ENCODE measurements at regions not wholly inside any gene's neighbourhood (a gene's known extent, or its start where the extent isn't known, plus 50 kb on each side); places are given as distances from the start of the nearest gene placed in this dataset.
"Not testable (repeated sequence)": the region's sequence is repeated elsewhere in the genome, so short reads cannot be mapped to it uniquely, and the experiment has no call there.

- POLR2A ChIA-PET: no interaction called here
- CTCF ChIA-PET: no interaction called here
These were observed 82.0 kb upstream of the ZNF423 start for GRCh38 chr16:49937886-49938285.

- POLR2A ChIA-PET: no interaction called here
- CTCF ChIA-PET: no interaction called here
These were observed 83.6 kb upstream of the ZNF423 start for GRCh38 chr16:49939495-49939894.

- POLR2A ChIA-PET: no interaction called here
- CTCF ChIA-PET: no interaction called here
These were observed 84.4 kb upstream of the CNEP1R1 start for GRCh38 chr16:49940464-49941224.

GRCh38 chr16:49944221-49944620, 80.8 kb upstream of the CNEP1R1 start:
- ChIA-PET POLR2A (no interaction called here), CTCF (no interaction called here)

GRCh38 chr16:49947907-49948678, 76.9 kb upstream of the CNEP1R1 start:
- POLR2A ChIA-PET: no interaction called here
- CTCF ChIA-PET: no interaction called here

GRCh38 chr16:49951574-49952195, 73.3 kb upstream of the CNEP1R1 start:
- ChIA-PET CTCF (no interaction called here), POLR2A (no interaction called here)

- ChIA-PET POLR2A (no interaction called here), CTCF (no interaction called here)
These were observed 72.6 kb upstream of the CNEP1R1 start for GRCh38 chr16:49952386-49952785.

GRCh38 chr16:49953090-49953489, 71.9 kb upstream of the CNEP1R1 start:
- CTCF ChIA-PET: no interaction called here
- POLR2A ChIA-PET: no interaction called here

- ChIA-PET CTCF (interaction anchor here (1.0 kb wide), 1 partner anchor 33 kb away, joined by 3 read pairs; no protein-coding TSS in a partner anchor), POLR2A (no interaction called here)
These were observed 69.2 kb upstream of the CNEP1R1 start for GRCh38 chr16:49955858-49956257.

GRCh38 chr16:49956915-49957314, 68.1 kb upstream of the CNEP1R1 start:
- CTCF ChIA-PET: interaction anchor here (1.6 to 1.7 kb wide), 2 partner anchors 44 to 68 kb away, joined by 4 read pairs; partner anchors contain the start of gene CNEP1R1
- POLR2A ChIA-PET: no interaction called here

- CTCF ChIA-PET: interaction anchor here (0.6 to 1.7 kb wide), 2 partner anchors 45 to 52 kb away, joined by 3 to 4 read pairs; no protein-coding TSS in a partner anchor
These were observed 66.6 kb upstream of the CNEP1R1 start for GRCh38 chr16:49958448-49958847.

GRCh38 chr16:49959552-49960277, 65.3 kb upstream of the CNEP1R1 start:
- CTCF ChIA-PET: no interaction called here
- POLR2A ChIA-PET: no interaction called here

More at GRCh38 chr16:49958448-49958847, 66.6 kb upstream of the CNEP1R1 start:
- POLR2A ChIA-PET: no interaction called here

GRCh38 chr16:49961089-49961488, 63.9 kb upstream of the CNEP1R1 start:
- CTCF ChIA-PET: no interaction called here
- POLR2A ChIA-PET: no interaction called here

GRCh38 chr16:49962566-49962965, 62.5 kb upstream of the CNEP1R1 start:
- CTCF ChIA-PET, POLR2A ChIA-PET: not testable (repeated sequence)

GRCh38 chr16:49964316-49964715, 60.7 kb upstream of the CNEP1R1 start:
- ChIA-PET POLR2A (no interaction called here), CTCF (no interaction called here)

GRCh38 chr16:49964973-49965372, 60.1 kb upstream of the CNEP1R1 start:
- POLR2A ChIA-PET: no interaction called here
- CTCF ChIA-PET: no interaction called here

GRCh38 chr16:49967012-49967559, 57.9 kb upstream of the CNEP1R1 start:
- ChIA-PET POLR2A (no interaction called here), CTCF (no interaction called here)

GRCh38 chr16:49969091-49970030, 55.7 kb upstream of the CNEP1R1 start:
- POLR2A ChIA-PET: no interaction called here
- CTCF ChIA-PET: no interaction called here

GRCh38 chr16:49970797-49971431, 54.1 kb upstream of the CNEP1R1 start:
- CTCF ChIA-PET: no interaction called here
- POLR2A ChIA-PET: no interaction called here

Measured in activated CD8-positive, alpha-beta memory T cell treated with anti-CD3 and anti-CD28 coated beads for 36 hours (primary cell).